ENCODE measurements at regions not wholly inside any gene's neighbourhood (a gene's known extent, or its start where the extent isn't known, plus 50 kb on each side); places are given as distances from the start of the nearest gene placed in this dataset.
"Not testable (repeated sequence)": the region's sequence is repeated elsewhere in the genome, so short reads cannot be mapped to it uniquely, and the experiment has no call there.

GRCh38 chr6:150683320-150683719, 83.6 kb downstream of the PLEKHG1 start:
- no peak for DNase-seq (ENCODE audit: low read depth)

- no peak for DNase-seq (ENCODE audit: low read depth)
These were observed 84.5 kb downstream of the PLEKHG1 start for GRCh38 chr6:150684161-150684560.

- DNase-seq (ENCODE audit: low read depth) = no peak
These were observed 85.2 kb downstream of the PLEKHG1 start for GRCh38 chr6:150684714-150685459.

GRCh38 chr6:150685860-150686259, 86.2 kb downstream of the PLEKHG1 start:
- peak; percentile 11 for DNase-seq (ENCODE audit: low read depth)

GRCh38 chr6:150686566-150686965, 86.9 kb downstream of the PLEKHG1 start:
- no peak for DNase-seq (ENCODE audit: low read depth)

GRCh38 chr6:150687508-150687907, 87.8 kb downstream of the PLEKHG1 start:
- DNase-seq (ENCODE audit: low read depth) = no peak

GRCh38 chr6:150689900-150690590, 90.4 kb downstream of the PLEKHG1 start:
- DNase-seq (ENCODE audit: low read depth) = no peak

- DNase-seq (ENCODE audit: low read depth) = no peak
These were observed 91.0 kb downstream of the PLEKHG1 start for GRCh38 chr6:150690681-150691080.

- DNase-seq (ENCODE audit: low read depth) = no peak
These were observed 91.8 kb downstream of the PLEKHG1 start for GRCh38 chr6:150691463-150691862.

- no peak for DNase-seq (ENCODE audit: low read depth)
These were observed 92.9 kb downstream of the PLEKHG1 start for GRCh38 chr6:150692604-150693003.

GRCh38 chr6:150694889-150695288, 95.2 kb downstream of the PLEKHG1 start:
- DNase-seq (ENCODE audit: low read depth) = no peak

GRCh38 chr6:150695652-150696051, 96.0 kb downstream of the PLEKHG1 start:
- DNase-seq (ENCODE audit: low read depth) = no peak

- DNase-seq (ENCODE audit: low read depth) = no peak
These were observed 96.5 kb downstream of the PLEKHG1 start for GRCh38 chr6:150696190-150696589.

- not testable (repeated sequence) for DNase-seq (ENCODE audit: low read depth)
These were observed 97.2 kb downstream of the PLEKHG1 start for GRCh38 chr6:150696918-150697317.

- DNase-seq (ENCODE audit: low read depth) = peak; percentile 8
These were observed 97.8 kb downstream of the PLEKHG1 start for GRCh38 chr6:150697515-150697914.

- no peak for DNase-seq (ENCODE audit: low read depth)
These were observed 98.7 kb downstream of the PLEKHG1 start for GRCh38 chr6:150698391-150698790.

- DNase-seq (ENCODE audit: low read depth) = no peak
These were observed 103.0 kb downstream of the PLEKHG1 start for GRCh38 chr6:150702675-150703074.

- no peak for DNase-seq (ENCODE audit: low read depth)
These were observed 104.9 kb downstream of the PLEKHG1 start for GRCh38 chr6:150704447-150705192.

- DNase-seq (ENCODE audit: low read depth) = no peak
These were observed 105.7 kb downstream of the PLEKHG1 start for GRCh38 chr6:150705392-150705791.

- DNase-seq (ENCODE audit: low read depth) = no peak
These were observed 110.6 kb downstream of the PLEKHG1 start for GRCh38 chr6:150710236-150710635.

GRCh38 chr6:150711061-150711460, 111.4 kb downstream of the PLEKHG1 start:
- no peak for DNase-seq (ENCODE audit: low read depth)

Measured in LHCN-M2 (cell line).